WTC11 (cell line): ENCODE measurements at regions not wholly inside any gene's neighbourhood (a gene's known extent, or its start where the extent isn't known, plus 50 kb on each side); places are given as distances from the start of the nearest gene placed in this dataset.
A peak's percentile ranks its signal among the peaks of the same experiment; 100 is the strongest.

ENCODE experiments used
- ATAC-seq: fragments of 200-7000 bp; cut with Tn5 transposase; 2 replicates; pipeline ENCODE4 v1.10.0; 2021; ENCODE audit warnings: mild to moderate bottlenecking, moderate library complexity
- CTCF ChIA-PET: fragments of 300-600 bp; sonication (Branson Sonifier 250); formaldehyde crosslinking; loops from one replicate; lab custom pipeline; 2021; ENCODE audit warnings: antibody characterized with exemption; lab: Charles Lee
- POLR2A ChIA-PET: fragments of 350-600 bp; sonication (Branson Sonifier 250); formaldehyde crosslinking; loops from one replicate; lab custom pipeline; 2021; ENCODE audit warnings: antibody characterized with exemption; lab: Charles Lee
- DNase-seq: peaks from one replicate; pipeline ENCODE4 v3.0.0; 2021; ENCODE audit warnings: low spot score
- H3K27ac Mint-ChIP-seq: 2 replicates; pipeline ENCODE4 v1.8.0; 2021; ENCODE audit warnings: mixed read lengths
- H3K27me3 Mint-ChIP-seq: 2 replicates; pipeline ENCODE4 v1.8.0; 2021; ENCODE audit warnings: low read depth, mild to moderate bottlenecking, moderate library complexity, mixed read lengths
- H3K36me3 Mint-ChIP-seq: 2 replicates; pipeline ENCODE4 v1.8.0; 2021; ENCODE audit warnings: mixed read lengths
- H3K4me1 Mint-ChIP-seq: 2 replicates; pipeline ENCODE4 v1.8.0; 2022; ENCODE audit warnings: mixed read lengths
- H3K4me3 Mint-ChIP-seq: 2 replicates; pipeline ENCODE4 v1.8.0; 2021; ENCODE audit warnings: mild to moderate bottlenecking, moderate library complexity, mixed read lengths
- H3K9me3 Mint-ChIP-seq: 2 replicates; pipeline ENCODE4 v1.8.0; 2021; ENCODE audit warnings: mixed read lengths
- ARID4B ChIP-seq: sonication (generic); formaldehyde crosslinking; IDR thresholded peaks from 2 replicates; pipeline ENCODE4 v1.8.0; 2023; ENCODE audit warnings: missing genetic modification reagents, mild to moderate bottlenecking, borderline replicate concordance
- ELF4 ChIP-seq: sonication (generic); formaldehyde crosslinking; IDR thresholded peaks from 2 replicates; pipeline ENCODE4 v1.8.1; 2022; ENCODE audit warnings: low read depth, mild to moderate bottlenecking, moderate library complexity, missing genetic modification reagents
- ESRRA ChIP-seq: sonication (generic); formaldehyde crosslinking; IDR thresholded peaks from 2 replicates; pipeline ENCODE4 v1.8.1; 2022; ENCODE audit warnings: mild to moderate bottlenecking, missing genetic modification reagents, borderline replicate concordance
- ETV6 ChIP-seq: sonication (generic); formaldehyde crosslinking; IDR thresholded peaks from 2 replicates; pipeline ENCODE4 v1.8.1; 2022; ENCODE audit warnings: mild to moderate bottlenecking, missing genetic modification reagents
- FOXK1 ChIP-seq: sonication (generic); formaldehyde crosslinking; IDR thresholded peaks from 2 replicates; pipeline ENCODE4 v1.8.0; 2022; ENCODE audit warnings: mild to moderate bottlenecking, moderate library complexity, missing genetic modification reagents
- GTF2I ChIP-seq: fragments of 250-450 bp; sonication (Bioruptor Pico); conservative IDR thresholded peaks from 2 replicates; pipeline ENCODE4 v1.4.0; 2021; ENCODE audit warnings: mild to moderate bottlenecking
- IRF1 ChIP-seq: sonication (generic); formaldehyde crosslinking; IDR thresholded peaks from 2 replicates; pipeline ENCODE4 v1.8.0; 2023; ENCODE audit warnings: missing genetic modification reagents
- MXD4 ChIP-seq: fragments of 250-450 bp; sonication (Bioruptor Pico); IDR thresholded peaks from 2 replicates; pipeline ENCODE4 v1.8.0; 2021; ENCODE audit warnings: mild to moderate bottlenecking, moderate library complexity, borderline replicate concordance
- NR2C2 ChIP-seq: sonication (generic); formaldehyde crosslinking; IDR thresholded peaks from 2 replicates; pipeline ENCODE4 v1.8.0; 2022; ENCODE audit warnings: mild to moderate bottlenecking, missing genetic modification reagents
- OVOL2 ChIP-seq: fragments of 250-450 bp; sonication (Bioruptor Pico); IDR thresholded peaks from 2 replicates; pipeline ENCODE4 v1.9.0; 2021; ENCODE audit warnings: mild to moderate bottlenecking, borderline replicate concordance
- RELA ChIP-seq: sonication (generic); formaldehyde crosslinking; IDR thresholded peaks from 2 replicates; pipeline ENCODE4 v1.8.1; 2022; ENCODE audit warnings: missing genetic modification reagents, mild to moderate bottlenecking, borderline replicate concordance
- SMAD3 ChIP-seq: sonication (generic); formaldehyde crosslinking; IDR thresholded peaks from 2 replicates; pipeline ENCODE4 v1.8.0; 2022; ENCODE audit warnings: missing genetic modification reagents, mild to moderate bottlenecking, borderline replicate concordance
- SOX15 ChIP-seq: fragments of 250-450 bp; sonication (Bioruptor Pico); IDR thresholded peaks from 2 replicates; pipeline ENCODE4 v1.9.0; 2021; ENCODE audit warnings: mild to moderate bottlenecking
- TEAD1 ChIP-seq: sonication (generic); formaldehyde crosslinking; IDR thresholded peaks from 2 replicates; pipeline ENCODE4 v1.8.0; 2022; ENCODE audit warnings: mild to moderate bottlenecking, missing genetic modification reagents
- TEAD4 ChIP-seq: sonication (generic); formaldehyde crosslinking; IDR thresholded peaks from 2 replicates; pipeline ENCODE4 v1.8.0; 2022; ENCODE audit warnings: mild to moderate bottlenecking, missing genetic modification reagents
- ZBTB43 ChIP-seq: sonication (generic); formaldehyde crosslinking; IDR thresholded peaks from 2 replicates; pipeline ENCODE4 v1.8.1; 2023; ENCODE audit warnings: mild to moderate bottlenecking, missing genetic modification reagents
- ZNF138 ChIP-seq: sonication (generic); formaldehyde crosslinking; conservative IDR thresholded peaks from 2 replicates; pipeline ENCODE4 v1.8.1; 2022; ENCODE audit warnings: mild to moderate bottlenecking, moderate library complexity, missing genetic modification reagents
- ZNF232 ChIP-seq: sonication (generic); formaldehyde crosslinking; IDR thresholded peaks from 2 replicates; pipeline ENCODE4 v1.8.0; 2022; ENCODE audit warnings: mild to moderate bottlenecking, missing genetic modification reagents
- ZNF263 ChIP-seq: sonication (generic); formaldehyde crosslinking; IDR thresholded peaks from 2 replicates; pipeline ENCODE4 v1.8.1; 2022; ENCODE audit warnings: low read depth, mild to moderate bottlenecking, moderate library complexity, missing genetic modification reagents
- ZSCAN18 ChIP-seq: fragments of 250-450 bp; sonication (Bioruptor Pico); IDR thresholded peaks from 2 replicates; pipeline ENCODE4 v2.1.2; 2022; ENCODE audit warnings: mild to moderate bottlenecking, moderate library complexity

- H3K4me3 Mint-ChIP-seq, result no peak overlapping the region
- no peak for DNase-seq
- peaks cover 16% of the 10 kb centered on the region for H3K4me1 Mint-ChIP-seq
Observed at GRCh38 chr9:129415942-129416651, 204.8 kb downstream of the C9orf50 start.

GRCh38 chr9:129414993-129415941 is 205.6 kb downstream of the C9orf50 start:
- no peak overlapping the region for H3K4me3 Mint-ChIP-seq
- peaks cover 7% of the 10 kb centered on the region for H3K9me3 Mint-ChIP-seq
- CTCF ChIA-PET, result interaction anchor here (0.7 to 1.4 kb wide), 3 partner anchors 35 to 272 kb away, joined by 3 to 4 read pairs (median 3); no protein-coding TSS in a partner anchor
- peak; percentile 58; the same call in 1 of the 2 replicates for TF ChIP-seq GTF2I (CRISPR knock-in tag)
- TF ChIP-seq RELA (CRISPR knock-in tag), result no peak
- H3K27me3 Mint-ChIP-seq, result peaks cover 5% of the 10 kb centered on the region
- peaks cover 15% of the 10 kb centered on the region for H3K4me1 Mint-ChIP-seq
- no peak for DNase-seq
- H3K36me3 Mint-ChIP-seq, result peaks cover 7% of the 10 kb centered on the region
- POLR2A ChIA-PET, result interaction anchor here (0.6 to 1.7 kb wide), 2 partner anchors 45 to 275 kb away, joined by 4 to 9 read pairs; no protein-coding TSS in a partner anchor
- no peak for ATAC-seq
- no peak overlapping the region for H3K27ac Mint-ChIP-seq

More at GRCh38 chr9:129415942-129416651, 204.8 kb downstream of the C9orf50 start:
- Mint-ChIP-seq H3K36me3 (no peaks in the 10 kb centered on the region), H3K27me3 (no peaks in the 10 kb centered on the region; the same call in 1 of the 2 replicates), H3K9me3 (no peaks in the 10 kb centered on the region), H3K27ac (no peak overlapping the region)
- TF ChIP-seq IRF1 (CRISPR knock-in tag) (no peak), FOXK1 (CRISPR knock-in tag) (no peak), ZNF138 (CRISPR knock-in tag) (no peak)
- POLR2A ChIA-PET, result interaction anchor here (0.6 kb wide), 1 partner anchor 276 kb away, joined by 9 read pairs; no protein-coding TSS in a partner anchor
- CTCF ChIA-PET, result interaction anchor here (1.4 kb wide), 1 partner anchor 242 kb away, joined by 4 read pairs; no protein-coding TSS in a partner anchor
- ATAC-seq, result no peak

- DNase-seq (no peak), ATAC-seq (peak; percentile 30)
- Mint-ChIP-seq H3K36me3 (peaks cover 10% of the 10 kb centered on the region), H3K27me3 (peaks cover 5% of the 10 kb centered on the region)
- CTCF ChIA-PET, result interaction anchor here (0.7 to 1.3 kb wide), 2 partner anchors 34 to 271 kb away, joined by 3 read pairs; no protein-coding TSS in a partner anchor
- TF ChIP-seq ETV6, result no peak
- no peak for TF ChIP-seq SMAD3
- no peak for TF ChIP-seq MXD4 (CRISPR knock-in tag)
- no peak for TF ChIP-seq ZNF138 (CRISPR knock-in tag)
- TF ChIP-seq OVOL2 (CRISPR knock-in tag), result no peak
- no peak for TF ChIP-seq ZNF263
- TF ChIP-seq ZSCAN18 (CRISPR knock-in tag), result no peak
- TF ChIP-seq SOX15, result no peak
- no peak for TF ChIP-seq ZNF232
- TF ChIP-seq ZBTB43 (CRISPR knock-in tag), result no peak
- TF ChIP-seq ARID4B (CRISPR knock-in tag), result no peak
- no peak for TF ChIP-seq TEAD4
- no peak for TF ChIP-seq NR2C2 (CRISPR knock-in tag)
- no peak for TF ChIP-seq ESRRA (CRISPR knock-in tag)
- TF ChIP-seq ELF4 (CRISPR knock-in tag), result no peak
- no peak for TF ChIP-seq TEAD1 (CRISPR knock-in tag)
- TF ChIP-seq, all 79 proteins: peak for 0
- Mint-ChIP-seq H3K27ac (peak overlapping the region; percentile 74), H3K4me1 (peaks cover 15% of the 10 kb centered on the region), H3K9me3 (peaks cover 13% of the 10 kb centered on the region), H3K4me3 (peak overlapping the region; percentile 69)
- POLR2A ChIA-PET, result interaction anchor here (1.7 kb wide), 1 partner anchor 46 kb away, joined by 4 read pairs; no protein-coding TSS in a partner anchor
Observed at GRCh38 chr9:129414377-129414992, 206.4 kb downstream of the C9orf50 start.
